Smooth muscle cell (in vitro differentiated cells): ENCODE measurements at regions not wholly inside any gene's neighbourhood (a gene's known extent, or its start where the extent isn't known, plus 50 kb on each side); places are given as distances from the start of the nearest gene placed in this dataset.

ENCODE experiments used
- DNase-seq: peaks from one replicate; lab custom pipeline; 2025; ENCODE audit not compliant: unreplicated experiment; lab: John Stamatoyannopoulos, UW
- H2AFZ ChIP-seq: fragments of 200-600 bp; sonication (generic); 2 replicates; pipeline ENCODE4 v1.6.0; 2016; ENCODE audit warnings: antibody characterized with exemption, low read depth, mild to moderate bottlenecking
- H3F3A ChIP-seq: fragments of 200-600 bp; sonication (generic); 2 replicates; pipeline ENCODE4 v1.6.0; 2017; ENCODE audit warnings: antibody characterized with exemption, low read depth
- H3K27ac ChIP-seq: fragments of 200-600 bp; sonication (generic); 2 replicates; pipeline ENCODE4 v1.5.1; 2016; ENCODE audit warnings: low read depth, mild to moderate bottlenecking
- H3K27me3 ChIP-seq: fragments of 200-600 bp; sonication (generic); 2 replicates; pipeline ENCODE4 v1.6.1; 2016; ENCODE audit warnings: low read depth, mild to moderate bottlenecking
- H3K36me3 ChIP-seq: fragments of 200-600 bp; sonication (generic); 2 replicates; pipeline ENCODE4 v1.5.1; 2016; ENCODE audit warnings: low read depth
- H3K4me1 ChIP-seq: fragments of 200-600 bp; sonication (generic); 2 replicates; pipeline ENCODE4 v1.5.1; 2016; ENCODE audit warnings: low read depth
- H3K4me2 ChIP-seq: fragments of 200-600 bp; sonication (generic); 2 replicates; pipeline ENCODE4 v1.6.0; 2016; ENCODE audit warnings: mild to moderate bottlenecking
- H3K4me3 ChIP-seq: fragments of 200-600 bp; sonication (generic); 2 replicates; pipeline ENCODE4 v1.5.1; 2016; ENCODE audit warnings: mild to moderate bottlenecking
- H3K79me2 ChIP-seq: fragments of 200-600 bp; sonication (generic); 2 replicates; pipeline ENCODE4 v1.6.0; 2016; ENCODE audit warnings: low read depth, mild to moderate bottlenecking
- H3K9ac ChIP-seq: fragments of 200-600 bp; sonication (generic); 2 replicates; pipeline ENCODE4 v1.6.0; 2016; ENCODE audit warnings: low read depth
- H3K9me3 ChIP-seq: fragments of 200-600 bp; sonication (generic); replicated peaks from 2 replicates; pipeline ENCODE4 v1.5.1; 2016; ENCODE audit warnings: low read depth
- H4K20me1 ChIP-seq: fragments of 200-600 bp; sonication (generic); 2 replicates; pipeline ENCODE4 v1.6.0; 2016; ENCODE audit warnings: low read depth
- CTCF ChIP-seq: fragments of 200-600 bp; sonication (generic); IDR thresholded peaks from 2 replicates; pipeline ENCODE4 v1.5.1; 2017; ENCODE audit warnings: borderline replicate concordance, mild to moderate bottlenecking, antibody characterized with exemption; ENCODE audit not compliant: insufficient read depth, poor library complexity, severe bottlenecking
- WGBS: methylation state at CpG from one replicate; pipeline ENCODE4 v1.1.7; 2016; ENCODE audit warnings: low lambda C conversion rate; 5-methylcytosine and 5-hydroxymethylcytosine counted together

GRCh38 chr14:104461676-104462449, 117.7 kb upstream of the C14orf180 start:
- Histone ChIP-seq H3K4me1 (peaks cover 9% of the 10 kb centered on the region), H2AFZ (no peak overlapping the region), H3K4me3 (peak overlapping the region; percentile 40), H3K4me2 (peak overlapping the region; percentile 86), H3K79me2 (no peaks in the 10 kb centered on the region), H4K20me1 (no peaks in the 10 kb centered on the region), H3K9me3 (no peaks in the 10 kb centered on the region), H3K27ac (no peak overlapping the region), H3F3A (no peaks in the 10 kb centered on the region), H3K9ac (no peak overlapping the region), H3K27me3 (peaks cover 91% of the 10 kb centered on the region), H3K36me3 (no peaks in the 10 kb centered on the region)
- TF ChIP-seq CTCF = no peak
- 3% methylated on average over 49 of the region's 66 CpGs for WGBS
- DNase-seq = no peak

- Histone ChIP-seq H3K27me3 (peaks cover 89% of the 10 kb centered on the region), H3K36me3 (no peaks in the 10 kb centered on the region), H3K27ac (no peak overlapping the region), H3K4me3 (no peak overlapping the region), H3F3A (no peaks in the 10 kb centered on the region), H3K9me3 (no peaks in the 10 kb centered on the region), H3K4me2 (peak overlapping the region; percentile 86), H4K20me1 (no peaks in the 10 kb centered on the region), H3K9ac (no peak overlapping the region), H2AFZ (no peak overlapping the region), H3K79me2 (no peaks in the 10 kb centered on the region), H3K4me1 (peaks cover 9% of the 10 kb centered on the region)
- DNase-seq = no peak
- 78% methylated on average over 16 of the region's 16 CpGs for WGBS
- TF ChIP-seq CTCF = no peak
These were observed 116.6 kb upstream of the C14orf180 start for GRCh38 chr14:104462651-104463630.

GRCh38 chr14:104464907-104465306, 114.7 kb upstream of the C14orf180 start:
- no peak overlapping the region for H3K9ac ChIP-seq
- H3K79me2 ChIP-seq = no peaks in the 10 kb centered on the region
- no peaks in the 10 kb centered on the region for H4K20me1 ChIP-seq
- H3F3A ChIP-seq = no peaks in the 10 kb centered on the region
- no peak for DNase-seq
- TF ChIP-seq CTCF = no peak
- H3K4me2 ChIP-seq = no peak overlapping the region
- H3K36me3 ChIP-seq = no peaks in the 10 kb centered on the region
- H3K27me3 ChIP-seq = peaks cover 77% of the 10 kb centered on the region
- H2AFZ ChIP-seq = no peak overlapping the region
- WGBS = 96% methylated on average over 6 of the region's 6 CpGs
- H3K4me3 ChIP-seq = no peak overlapping the region
- H3K4me1 ChIP-seq = peaks cover 9% of the 10 kb centered on the region
- H3K27ac ChIP-seq = no peak overlapping the region
- no peaks in the 10 kb centered on the region for H3K9me3 ChIP-seq
